Naive thymus-derived CD8-positive, alpha-beta T cell (primary cell): ENCODE measurements at regions not wholly inside any gene's neighbourhood (a gene's known extent, or its start where the extent isn't known, plus 50 kb on each side); places are given as distances from the start of the nearest gene placed in this dataset.

Experiments
- ATAC-seq, 2 donors: fragments of 150-1000 bp; cut with Tn5 transposase in 1 of 2; sonication (Bioruptor Pico), chemical (Tn5 transposase) in 1 of 2; 1 replicate in 1 of 2; 2 replicates in 1 of 2; pipeline ENCODE4 v1.10.0; 2021; ENCODE audit warnings: mild to moderate bottlenecking in 2 of 2, moderate library complexity in 2 of 2
- POLR2A ChIA-PET: fragments of 350-600 bp; sonication (Branson Sonifier 250); formaldehyde crosslinking; loops from one replicate; lab custom pipeline; 2021; ENCODE audit warnings: antibody characterized with exemption; lab: Charles Lee
- DNase-seq, 10 donors: peaks; one replicate each; pipeline versions ENCODE4 v3.0.0 to v3.0.0-alpha.2; 2020 to 2022
- H3K27ac Mint-ChIP-seq, 10 donors: one replicate each; pipeline ENCODE4 v1.8.0; 2020 to 2022; ENCODE audit warnings: mild to moderate bottlenecking in 10 of 10, mixed read lengths in 10 of 10, moderate library complexity in 4 of 10, inconsistent platforms in 1 of 10
- H3K27me3 Mint-ChIP-seq, 5 donors: one replicate each; pipeline ENCODE4 v1.8.0; 2021 to 2022; ENCODE audit warnings: mixed read lengths in 5 of 5
- H3K36me3 Mint-ChIP-seq, 3 donors: one replicate each; pipeline ENCODE4 v1.8.0; 2020 to 2022; ENCODE audit warnings: mixed read lengths in 3 of 3, mild to moderate bottlenecking in 2 of 3, inconsistent platforms in 1 of 3
- H3K4me1 Mint-ChIP-seq, 4 donors: one replicate each; pipeline ENCODE4 v1.8.0; 2021 to 2022; ENCODE audit warnings: mixed read lengths in 4 of 4
- H3K4me3 Mint-ChIP-seq, 10 donors: one replicate each; pipeline ENCODE4 v1.8.0; 2020 to 2022; ENCODE audit warnings: mild to moderate bottlenecking in 10 of 10, mixed read lengths in 10 of 10, moderate library complexity in 6 of 10, inconsistent platforms in 1 of 10
- H3K9me3 Mint-ChIP-seq, 9 donors: one replicate each; pipeline ENCODE4 v1.8.0; 2020 to 2022; ENCODE audit warnings: mixed read lengths in 9 of 9, mild to moderate bottlenecking in 3 of 9, inconsistent platforms in 1 of 9, moderate library complexity in 1 of 9

GRCh38 chr10:85047979-85048378, 719.6 kb downstream of the CCSER2 start:
- no peak overlapping the region for H3K4me3 Mint-ChIP-seq
- no peaks in the 10 kb centered on the region for H3K4me1 Mint-ChIP-seq
- no peaks in the 10 kb centered on the region for H3K27me3 Mint-ChIP-seq
- ATAC-seq = no peak
- peaks cover 0 to 26% (median 9%) of the 10 kb centered on the region in 9 donors for H3K9me3 Mint-ChIP-seq
- no peak overlapping the region for H3K27ac Mint-ChIP-seq
- DNase-seq = no peak
- H3K36me3 Mint-ChIP-seq = peaks cover 0 to 9% (median 0%) of the 10 kb centered on the region in 3 donors
- POLR2A ChIA-PET = no interaction called here

DNA sequence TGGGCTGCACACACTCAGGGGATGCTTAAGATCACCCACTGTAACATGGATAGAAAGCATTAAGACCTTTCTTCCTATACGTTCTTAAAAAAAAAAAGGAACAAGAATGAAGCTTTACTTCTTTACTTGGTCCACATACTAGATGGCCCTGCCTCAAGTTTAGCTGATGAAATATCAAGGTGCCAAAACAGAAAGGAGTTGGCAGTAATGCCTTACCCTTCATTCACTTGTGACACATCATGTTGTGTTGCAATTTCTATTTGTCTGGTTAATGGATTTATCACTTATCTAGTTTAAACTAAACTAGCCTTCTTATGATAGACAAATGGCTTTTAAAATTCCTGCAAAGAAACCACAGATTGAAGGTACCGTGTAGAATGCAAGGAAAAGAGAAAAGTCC, 720.3 kb downstream of the CCSER2 start:
- POLR2A ChIA-PET = no interaction called here
- Mint-ChIP-seq H3K27me3 (no peaks in the 10 kb centered on the region), H3K9me3 (peaks cover 0 to 20% (median 7%) of the 10 kb centered on the region in 9 donors), H3K27ac (no peak overlapping the region), H3K4me1 (no peaks in the 10 kb centered on the region), H3K4me3 (no peak overlapping the region), H3K36me3 (peaks cover 0 to 9% (median 0%) of the 10 kb centered on the region in 3 donors)
- ATAC-seq = no peak
- no peak for DNase-seq

GRCh38 chr10:85060944-85061343, 732.6 kb downstream of the CCSER2 start:
- DNase-seq (no peak), ATAC-seq (no peak)
- Mint-ChIP-seq H3K27ac (no peak overlapping the region), H3K36me3 (peaks cover 0 to 7% (median 2%) of the 10 kb centered on the region in 3 donors), H3K4me3 (no peak overlapping the region), H3K27me3 (no peaks in the 10 kb centered on the region), H3K9me3 (peaks cover 3 to 37% (median 17%) of the 10 kb centered on the region in 9 donors), H3K4me1 (no peaks in the 10 kb centered on the region)
- POLR2A ChIA-PET = no interaction called here

- Mint-ChIP-seq H3K27me3 (no peaks in the 10 kb centered on the region), H3K27ac (no peak overlapping the region), H3K36me3 (peaks cover 0 to 4% (median 0%) of the 10 kb centered on the region in 3 donors), H3K4me1 (no peaks in the 10 kb centered on the region), H3K9me3 (peaks cover 3 to 35% (median 13%) of the 10 kb centered on the region in 9 donors), H3K4me3 (no peak overlapping the region)
- DNase-seq (no peak), ATAC-seq (no peak)
- POLR2A ChIA-PET = no interaction called here
These were observed 733.0 kb downstream of the CCSER2 start for GRCh38 chr10:85061401-85061800.

GRCh38 chr10:85067955-85068354, 739.6 kb downstream of the CCSER2 start:
- no peaks in the 10 kb centered on the region for H3K36me3 Mint-ChIP-seq
- ATAC-seq (no peak), DNase-seq (no peak)
- no peaks in the 10 kb centered on the region for H3K4me1 Mint-ChIP-seq
- POLR2A ChIA-PET = no interaction called here
- H3K9me3 Mint-ChIP-seq = peaks cover 2 to 44% (median 4%) of the 10 kb centered on the region in 9 donors
- no peak overlapping the region for H3K27ac Mint-ChIP-seq
- H3K27me3 Mint-ChIP-seq = no peaks in the 10 kb centered on the region
- H3K4me3 Mint-ChIP-seq = no peak overlapping the region

- POLR2A ChIA-PET = no interaction called here
- H3K4me3 Mint-ChIP-seq = no peak overlapping the region
- DNase-seq = no peak
These were observed 752.5 kb downstream of the CCSER2 start for GRCh38 chr10:85080934-85081333.

GRCh38 chr10:85098835-85099521, 770.6 kb downstream of the CCSER2 start:
- no peaks in the 10 kb centered on the region for H3K27me3 Mint-ChIP-seq
- H3K4me3 Mint-ChIP-seq = no peak overlapping the region
- ATAC-seq = no peak
- no peaks in the 10 kb centered on the region for H3K36me3 Mint-ChIP-seq
- H3K9me3 Mint-ChIP-seq = peaks cover 0 to 3% (median 0%) of the 10 kb centered on the region in 9 donors
- H3K27ac Mint-ChIP-seq = no peak overlapping the region
- POLR2A ChIA-PET = no interaction called here
- H3K4me1 Mint-ChIP-seq = no peaks in the 10 kb centered on the region
- DNase-seq = no peak

More at GRCh38 chr10:85080934-85081333, 752.5 kb downstream of the CCSER2 start:
- no peaks in the 10 kb centered on the region for H3K4me1 Mint-ChIP-seq
- peaks cover 0 to 11% (median under 1%) of the 10 kb centered on the region in 9 donors for H3K9me3 Mint-ChIP-seq
- H3K27me3 Mint-ChIP-seq = no peaks in the 10 kb centered on the region
- no peak for ATAC-seq
- no peaks in the 10 kb centered on the region for H3K36me3 Mint-ChIP-seq
- no peak overlapping the region for H3K27ac Mint-ChIP-seq

DNA sequence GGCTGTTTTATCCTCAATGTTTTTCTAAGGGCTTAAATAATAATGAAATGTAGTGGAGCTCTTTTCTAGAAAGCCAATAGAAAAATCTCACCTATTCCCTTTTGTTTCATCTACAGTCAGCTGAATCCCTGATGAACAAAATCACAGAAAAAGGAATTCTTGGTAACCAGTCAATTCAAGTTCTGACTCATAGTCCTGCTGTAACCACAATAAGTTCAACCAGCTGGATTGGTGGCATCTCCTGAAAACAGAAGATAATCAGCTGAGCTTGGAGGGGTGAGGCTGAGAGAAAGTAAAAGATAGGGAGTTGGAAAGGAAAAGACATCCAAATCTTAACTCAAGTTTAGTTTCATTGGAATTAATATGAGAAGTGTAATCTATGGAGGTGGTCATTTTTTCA, 772.1 kb downstream of the CCSER2 start:
- POLR2A ChIA-PET = no interaction called here
- no peak for ATAC-seq
- Mint-ChIP-seq H3K27ac (no peak overlapping the region), H3K4me1 (no peaks in the 10 kb centered on the region), H3K9me3 (peaks cover 0 to 6% (median 0%) of the 10 kb centered on the region in 9 donors), H3K4me3 (no peak overlapping the region), H3K36me3 (no peaks in the 10 kb centered on the region), H3K27me3 (no peaks in the 10 kb centered on the region)
- no peak for DNase-seq

DNA sequence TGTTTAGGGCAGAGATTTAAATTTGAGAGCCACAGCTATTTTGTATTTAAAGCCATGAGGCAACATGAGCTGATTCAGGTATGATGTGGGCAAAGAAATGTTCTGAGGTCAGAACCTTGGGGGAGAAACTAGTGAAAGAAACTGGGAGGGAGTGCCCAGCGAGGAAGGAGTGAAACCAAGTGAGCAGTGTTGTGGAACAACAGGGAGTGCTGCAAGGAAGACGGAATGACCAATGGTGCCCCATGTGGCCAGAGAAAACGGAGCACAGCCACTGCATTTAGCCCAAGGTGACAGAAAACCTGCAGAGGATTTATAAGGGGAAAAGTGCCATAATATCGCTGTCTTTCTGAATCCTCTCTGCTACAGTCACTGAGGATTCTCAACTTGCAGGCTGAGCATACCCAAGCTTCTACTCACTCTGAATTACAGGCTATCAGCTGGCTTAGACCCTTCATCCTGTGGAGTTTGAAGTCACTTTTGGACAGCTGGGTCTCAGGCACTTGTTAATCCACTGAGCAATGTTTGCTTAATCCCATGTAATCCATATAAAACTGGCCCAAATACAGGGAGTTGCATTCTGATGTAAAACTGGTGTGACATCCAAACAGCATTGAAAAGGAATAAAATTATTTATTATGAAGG, 777.3 kb downstream of the CCSER2 start:
- Mint-ChIP-seq H3K9me3 (peaks cover 0 to 3% (median 0%) of the 10 kb centered on the region in 9 donors), H3K4me1 (no peaks in the 10 kb centered on the region), H3K36me3 (no peaks in the 10 kb centered on the region), H3K4me3 (no peak overlapping the region), H3K27me3 (no peaks in the 10 kb centered on the region), H3K27ac (no peak overlapping the region)
- ATAC-seq = no peak
- DNase-seq = no peak
- POLR2A ChIA-PET = no interaction called here

DNA sequence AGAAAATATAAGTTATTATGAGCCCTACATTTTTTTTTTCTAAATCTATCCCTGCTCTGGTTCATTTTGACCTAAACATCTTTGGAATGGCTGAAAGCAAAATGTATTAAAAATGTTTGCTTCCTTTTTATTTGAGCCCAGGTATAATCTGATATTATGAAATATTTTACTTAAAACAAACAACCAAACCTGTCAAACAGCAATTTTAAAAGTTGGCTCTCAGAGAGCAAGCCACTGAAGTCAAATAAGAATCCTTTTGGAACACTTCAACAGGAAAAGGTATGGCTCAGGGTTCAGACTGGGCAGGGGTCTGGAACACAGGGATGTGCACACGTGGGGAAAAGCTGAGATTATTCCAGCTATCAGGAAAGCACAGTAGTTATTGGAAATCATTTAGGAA, 782.9 kb downstream of the CCSER2 start:
- Mint-ChIP-seq H3K4me1 (no peaks in the 10 kb centered on the region), H3K36me3 (no peaks in the 10 kb centered on the region), H3K4me3 (no peak overlapping the region), H3K27ac (no peak overlapping the region), H3K27me3 (peaks cover 0 to 1% (median 0%) of the 10 kb centered on the region in 5 donors), H3K9me3 (peaks cover 0 to 4% (median 0%) of the 10 kb centered on the region in 9 donors)
- POLR2A ChIA-PET = no interaction called here
- ATAC-seq = no peak
- DNase-seq = no peak

GRCh38 chr10:85124603-85125051, 796.2 kb downstream of the CCSER2 start:
- Mint-ChIP-seq H3K27me3 (peaks cover 0 to 11% (median 5%) of the 10 kb centered on the region in 5 donors), H3K4me3 (no peak overlapping the region), H3K27ac (no peak overlapping the region), H3K9me3 (peaks cover 0 to 26% (median 7%) of the 10 kb centered on the region in 9 donors), H3K4me1 (no peaks in the 10 kb centered on the region), H3K36me3 (no peaks in the 10 kb centered on the region)
- no peak for ATAC-seq
- no peak for DNase-seq
- POLR2A ChIA-PET = no interaction called here

- DNase-seq = no peak
- H3K27me3 Mint-ChIP-seq = peaks cover 0 to 17% (median 0%) of the 10 kb centered on the region in 5 donors
- no peaks in the 10 kb centered on the region for H3K4me1 Mint-ChIP-seq
- no peaks in the 10 kb centered on the region for H3K9me3 Mint-ChIP-seq
- POLR2A ChIA-PET = no interaction called here
- H3K27ac Mint-ChIP-seq = no peak overlapping the region
- ATAC-seq = no peak
- H3K36me3 Mint-ChIP-seq = no peaks in the 10 kb centered on the region
- H3K4me3 Mint-ChIP-seq = no peak overlapping the region
These were observed 808.9 kb downstream of the CCSER2 start for GRCh38 chr10:85137253-85137652.

- H3K27me3 Mint-ChIP-seq = peaks cover 0 to 17% (median 0%) of the 10 kb centered on the region in 5 donors
- no peak overlapping the region for H3K4me3 Mint-ChIP-seq
- H3K9me3 Mint-ChIP-seq = no peaks in the 10 kb centered on the region
- no peak overlapping the region for H3K27ac Mint-ChIP-seq
- POLR2A ChIA-PET = no interaction called here
- H3K4me1 Mint-ChIP-seq = no peaks in the 10 kb centered on the region
- no peaks in the 10 kb centered on the region for H3K36me3 Mint-ChIP-seq
- no peak for DNase-seq
- no peak for ATAC-seq
These were observed 809.7 kb downstream of the CCSER2 start for GRCh38 chr10:85138046-85138445.
